IMR-90 (cell line): ENCODE measurements at regions not wholly inside any gene's neighbourhood (a gene's known extent, or its start where the extent isn't known, plus 50 kb on each side); places are given as distances from the start of the nearest gene placed in this dataset.

ENCODE experiments used
- ATAC-seq: fragments of 200-7000 bp; cut with Tn5 transposase; 2 replicates; pipeline ENCODE4 v1.9.1; 2020; ENCODE audit warnings: low read depth, mild to moderate bottlenecking, moderate library complexity
- BruUV-seq: library from RNA; stranded (reverse); fragments of 400-500 nt; replicated peaks from 2 replicates; lab custom pipeline; 2021; lab: Mats Ljungman, UMichigan
- CTCF ChIA-PET: fragments of 300-600 bp; formaldehyde crosslinking; extraction: SDS; loops from one replicate; lab custom pipeline; 2021; ENCODE audit warnings: antibody characterized with exemption; lab: Yijun Ruan, JAX
- POLR2A ChIA-PET: fragments of 300-600 bp; sonication (Branson Sonifier 250); formaldehyde crosslinking; loops from one replicate; lab custom pipeline; 2022; ENCODE audit warnings: antibody characterized with exemption; ENCODE audit not compliant: unreplicated experiment; lab: Charles Lee
- DNase-seq: peaks from one replicate; pipeline ENCODE4 v3.0.0; 2013
- H2AFZ ChIP-seq: replicated peaks from 2 replicates; pipeline ENCODE3; 2013; ENCODE audit warnings: low read length, mild to moderate bottlenecking; ENCODE audit not compliant: poor library complexity
- H2AK5ac ChIP-seq: 2 replicates; pipeline ENCODE4 v1.6.1; 2013; ENCODE audit warnings: low read depth, low read length, inconsistent platforms
- H2AK9ac ChIP-seq: replicated peaks from 2 replicates; pipeline ENCODE3; 2013; ENCODE audit warnings: mild to moderate bottlenecking, low read depth, low read length, moderate library complexity; ENCODE audit not compliant: poor library complexity
- H2BK120ac ChIP-seq: 2 replicates; pipeline ENCODE4 v1.6.1; 2013; ENCODE audit warnings: low read depth, low read length, inconsistent platforms
- H2BK15ac ChIP-seq: 3 replicates; pipeline ENCODE4 v1.6.1; 2013; ENCODE audit warnings: low read depth, low read length, inconsistent platforms
- H2BK20ac ChIP-seq: 2 replicates; pipeline ENCODE4 v1.6.1; 2013; ENCODE audit warnings: low read depth, mild to moderate bottlenecking, inconsistent platforms, low read length, moderate library complexity
- H2BK5ac ChIP-seq: 2 replicates; pipeline ENCODE4 v1.6.1; 2013; ENCODE audit warnings: mild to moderate bottlenecking, low read depth, low read length, inconsistent platforms; ENCODE audit not compliant: poor library complexity, severe bottlenecking
- H3K14ac ChIP-seq: replicated peaks from 2 replicates; pipeline ENCODE4 v1.6.1; 2013; ENCODE audit warnings: low read depth, low read length, inconsistent platforms
- H3K18ac ChIP-seq: 2 replicates; pipeline ENCODE4 v1.6.1; 2013; ENCODE audit warnings: low read depth, low read length, control low read depth
- H3K23ac ChIP-seq: 2 replicates; pipeline ENCODE4 v1.6.1; 2013; ENCODE audit warnings: low read depth, low read length, inconsistent platforms
- H3K27ac ChIP-seq: 2 replicates; pipeline ENCODE4 v1.5.1; 2013; ENCODE audit warnings: mild to moderate bottlenecking, control low read depth, low read length; ENCODE audit not compliant: insufficient read depth
- H3K27me3 ChIP-seq: 2 replicates; pipeline ENCODE4 v1.6.1; 2013; ENCODE audit warnings: low read length; ENCODE audit not compliant: control insufficient read depth, insufficient read depth
- H3K36me3 ChIP-seq: 2 replicates; pipeline ENCODE4 v1.6.1; 2013; ENCODE audit warnings: low read length, mixed read lengths; ENCODE audit not compliant: control insufficient read depth, insufficient read depth
- H3K4ac ChIP-seq: 2 replicates; pipeline ENCODE4 v1.6.1; 2013; ENCODE audit warnings: low read depth, low read length, inconsistent platforms
- H3K4me1 ChIP-seq: 2 replicates; pipeline ENCODE4 v1.6.1; 2013; ENCODE audit warnings: low read length, mixed read lengths; ENCODE audit not compliant: control insufficient read depth, insufficient read depth
- H3K4me2 ChIP-seq: 2 replicates; pipeline ENCODE4 v1.6.1; 2013; ENCODE audit warnings: low read depth, mild to moderate bottlenecking, control low read depth, low read length, moderate library complexity
- H3K4me3 ChIP-seq: 2 replicates; pipeline ENCODE4 v1.5.1; 2013; ENCODE audit warnings: low read depth, mild to moderate bottlenecking, control low read depth, low read length, moderate library complexity; ENCODE audit not compliant: insufficient read depth
- H3K56ac ChIP-seq: 2 replicates; pipeline ENCODE4 v1.6.1; 2013; ENCODE audit warnings: low read length, inconsistent platforms; ENCODE audit not compliant: insufficient read depth; ENCODE audit errors: extremely low read depth
- H3K79me1 ChIP-seq, 2 experiments: 2 replicates each; pipeline ENCODE4 v1.6.1; 2013; ENCODE audit warnings: low read length in 2 of 2, inconsistent platforms in 1 of 2, low read depth in 1 of 2
- H3K9ac ChIP-seq: 2 replicates; pipeline ENCODE4 v1.6.1; 2013; ENCODE audit warnings: low read depth, low read length, control low read depth
- H3K9me1 ChIP-seq: 2 replicates; pipeline ENCODE4 v1.6.1; 2013; ENCODE audit warnings: low read length, inconsistent platforms; ENCODE audit not compliant: insufficient read depth
- H3K9me3 ChIP-seq: 2 replicates; pipeline ENCODE4 v1.6.1; 2013; ENCODE audit warnings: low read length; ENCODE audit not compliant: control insufficient read depth, insufficient read depth
- H4K20me1 ChIP-seq: 2 replicates; pipeline ENCODE4 v1.6.1; 2013; ENCODE audit warnings: low read length, inconsistent platforms; ENCODE audit not compliant: insufficient read depth
- H4K5ac ChIP-seq: 2 replicates; pipeline ENCODE4 v1.6.1; 2013; ENCODE audit warnings: mild to moderate bottlenecking, low read depth, low read length, control low read depth
- H4K8ac ChIP-seq, 2 experiments: 2 replicates each; pipeline ENCODE4 v1.6.1; 2013; ENCODE audit warnings: low read depth in 2 of 2, low read length in 2 of 2, control low read depth in 1 of 2, inconsistent platforms in 1 of 2
- H4K91ac ChIP-seq: 2 replicates; pipeline ENCODE4 v1.6.1; 2013; ENCODE audit warnings: low read depth, low read length, inconsistent platforms; ENCODE audit not compliant: insufficient read depth
- BHLHE40 ChIP-seq: fragments of 150-350 bp; IDR thresholded peaks from 2 replicates; pipeline ENCODE4 v1.6.1; 2016; ENCODE audit warnings: mild to moderate bottlenecking, low read depth, low read length
- CEBPB ChIP-seq: IDR thresholded peaks from 2 replicates; pipeline ENCODE4 v1.6.1; 2012; ENCODE audit warnings: low read depth, low read length, improper control_type of control experiment
- CHD1 ChIP-seq: IDR thresholded peaks from 2 replicates; pipeline ENCODE4 v1.6.1; 2012; ENCODE audit warnings: low read depth, low read length, improper control_type of control experiment
- ELK1 ChIP-seq: fragments of 150-350 bp; IDR thresholded peaks from 2 replicates; pipeline ENCODE4 v1.6.1; 2016; ENCODE audit warnings: low read depth, mild to moderate bottlenecking, low read length, moderate library complexity, borderline replicate concordance
- FOS ChIP-seq: fragments of 150-350 bp; IDR thresholded peaks from 2 replicates; pipeline ENCODE4 v1.6.1; 2016; ENCODE audit warnings: low read depth, low read length
- MAFK ChIP-seq: IDR thresholded peaks from 2 replicates; pipeline ENCODE4 v1.6.1; 2012; ENCODE audit warnings: low read depth, low read length, improper control_type of control experiment
- MAZ ChIP-seq: IDR thresholded peaks from 2 replicates; pipeline ENCODE4 v1.6.1; 2012; ENCODE audit warnings: low read depth, mild to moderate bottlenecking, low read length, improper control_type of control experiment, moderate library complexity, borderline replicate concordance
- MXI1 ChIP-seq: IDR thresholded peaks from 2 replicates; pipeline ENCODE4 v1.6.1; 2012; ENCODE audit warnings: low read depth, mild to moderate bottlenecking, low read length, moderate library complexity, borderline replicate concordance
- NFE2L2 ChIP-seq: fragments of 150-350 bp; IDR thresholded peaks from 2 replicates; pipeline ENCODE4 v1.6.1; 2016; ENCODE audit warnings: low read depth, mild to moderate bottlenecking, low read length
- POLR2A ChIP-seq: IDR thresholded peaks from 2 replicates; pipeline ENCODE4 v1.6.1; 2012; ENCODE audit warnings: mild to moderate bottlenecking, low read depth, low read length
- RAD21 ChIP-seq: IDR thresholded peaks from 2 replicates; pipeline ENCODE4 v1.6.1; 2012; ENCODE audit warnings: low read length, improper control_type of control experiment
- RCOR1 ChIP-seq: IDR thresholded peaks from 2 replicates; pipeline ENCODE4 v1.6.1; 2012; ENCODE audit warnings: mild to moderate bottlenecking, low read length, improper control_type of control experiment; ENCODE audit not compliant: insufficient replicate concordance
- RFX5 ChIP-seq: IDR thresholded peaks from 2 replicates; pipeline ENCODE4 v1.8.0; 2012; ENCODE audit warnings: low read depth, mild to moderate bottlenecking, low read length, moderate library complexity
- SMC3 ChIP-seq: fragments of 150-350 bp; IDR thresholded peaks from 2 replicates; pipeline ENCODE4 v1.6.1; 2016; ENCODE audit warnings: low read depth, mild to moderate bottlenecking, antibody characterized with exemption, low read length, moderate library complexity
- WGBS, 2 experiments: methylation state at CpG; one replicate each; pipeline versions ENCODE4 v1.1.5 to v1.1.7; 2013; ENCODE audit warnings: missing lambda C conversion rate in 2 of 2; ENCODE audit not compliant: insufficient read length in 1 of 2; ENCODE audit errors: extremely low coverage in 2 of 2; 5-methylcytosine and 5-hydroxymethylcytosine counted together
- dilution Hi-C: fragments of 300-500 bp; cut with HindIII; formaldehyde crosslinking; loops from one replicate; pipeline ENCODE4 v1.14.3; 2018; ENCODE audit warnings: low sequenced_read_pairs; ENCODE audit not compliant: unreplicated experiment
- in situ Hi-C: fragments of 300-500 bp; cut with MboI; formaldehyde crosslinking; loops from 3 replicates; pipeline ENCODE4 v1.14.3; 2019; ENCODE audit warnings: low sequenced_read_pairs, inconsistent platforms, mixed read lengths
- intact Hi-C: fragments of 100-400 bp; cut with micrococcal nuclease; formaldehyde crosslinking; loops from 2 replicates; pipeline ENCODE4 v1.10.0; 2022
- TF ChIP-seq, protein P1 (sequence below): conservative IDR thresholded peaks from 2 replicates; pipeline ENCODE4 v1.5.1; 2012; ENCODE audit warnings: mild to moderate bottlenecking, low read depth, low read length, improper control_type of control experiment
- TF ChIP-seq, protein P2 (sequence below): fragments of 150-350 bp; IDR thresholded peaks from 2 replicates; pipeline ENCODE4 v1.6.1; 2017; ENCODE audit warnings: mild to moderate bottlenecking, antibody characterized with exemption, low read length, low read depth

DNA sequence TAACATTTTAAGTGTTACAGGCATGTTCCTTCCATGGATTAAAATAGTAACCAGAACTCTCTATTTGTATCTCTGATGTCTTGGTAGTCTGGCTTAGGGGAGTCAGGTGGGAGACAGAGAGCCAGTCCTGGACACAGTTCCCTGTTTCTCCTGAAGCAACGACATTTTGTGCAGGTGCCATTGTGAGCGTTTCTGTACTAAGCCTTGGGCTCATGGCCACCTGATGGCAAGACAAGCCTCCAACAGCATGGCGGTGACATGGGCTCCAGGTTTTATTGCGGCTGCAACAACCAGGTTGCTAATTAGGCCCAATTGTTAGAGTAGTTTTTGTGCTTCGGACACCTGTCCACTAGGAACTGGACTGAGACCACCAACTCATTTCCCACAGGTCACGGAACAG lies 105.3 kb downstream of the PRDM13 start:
- in situ Hi-C loops (no loop called here), intact Hi-C loops (no loop called here), dilution Hi-C loops (no loop called here)
- no peaks in the 10 kb centered on the region for H3K9me3 ChIP-seq
- no TSS peak for BruUV-seq
- 50% methylated on average over 2 of the region's 6 CpGs; no CpG with 5 or more reads in 1 of the 2 experiments for WGBS, 2 experiments
- no peak for ATAC-seq
- no peak overlapping the region for H2BK120ac ChIP-seq
- no peak overlapping the region for H3K18ac ChIP-seq
- H3K14ac ChIP-seq, result no peak overlapping the region
- H3K56ac ChIP-seq, result no peak overlapping the region
- no peak overlapping the region for H2AK9ac ChIP-seq
- POLR2A ChIA-PET, result no interaction called here
- no peak overlapping the region for H2BK5ac ChIP-seq
- H4K91ac ChIP-seq, result no peak overlapping the region
- H2AFZ ChIP-seq, result no peak overlapping the region
- no peaks in the 10 kb centered on the region for H3K79me1 ChIP-seq
- H3K4me1 ChIP-seq, result no peaks in the 10 kb centered on the region
- H3K9ac ChIP-seq, result no peak overlapping the region
- H3K27me3 ChIP-seq, result no peaks in the 10 kb centered on the region
- H4K8ac ChIP-seq, result no peak overlapping the region
- H2BK20ac ChIP-seq, result no peak overlapping the region
- no peak overlapping the region for H3K23ac ChIP-seq
- H3K9me1 ChIP-seq, result no peaks in the 10 kb centered on the region
- no peak overlapping the region for H3K27ac ChIP-seq
- no peaks in the 10 kb centered on the region for H3K36me3 ChIP-seq
- TF ChIP-seq RCOR1, result no peak
- no peak for TF ChIP-seq FOS
- no peak for TF ChIP-seq SMC3
- TF ChIP-seq ELK1, result no peak
- no peak for TF ChIP-seq RAD21
- no peak for TF ChIP-seq NFE2L2
- TF ChIP-seq POLR2A, result no peak
- TF ChIP-seq, protein P1, sequence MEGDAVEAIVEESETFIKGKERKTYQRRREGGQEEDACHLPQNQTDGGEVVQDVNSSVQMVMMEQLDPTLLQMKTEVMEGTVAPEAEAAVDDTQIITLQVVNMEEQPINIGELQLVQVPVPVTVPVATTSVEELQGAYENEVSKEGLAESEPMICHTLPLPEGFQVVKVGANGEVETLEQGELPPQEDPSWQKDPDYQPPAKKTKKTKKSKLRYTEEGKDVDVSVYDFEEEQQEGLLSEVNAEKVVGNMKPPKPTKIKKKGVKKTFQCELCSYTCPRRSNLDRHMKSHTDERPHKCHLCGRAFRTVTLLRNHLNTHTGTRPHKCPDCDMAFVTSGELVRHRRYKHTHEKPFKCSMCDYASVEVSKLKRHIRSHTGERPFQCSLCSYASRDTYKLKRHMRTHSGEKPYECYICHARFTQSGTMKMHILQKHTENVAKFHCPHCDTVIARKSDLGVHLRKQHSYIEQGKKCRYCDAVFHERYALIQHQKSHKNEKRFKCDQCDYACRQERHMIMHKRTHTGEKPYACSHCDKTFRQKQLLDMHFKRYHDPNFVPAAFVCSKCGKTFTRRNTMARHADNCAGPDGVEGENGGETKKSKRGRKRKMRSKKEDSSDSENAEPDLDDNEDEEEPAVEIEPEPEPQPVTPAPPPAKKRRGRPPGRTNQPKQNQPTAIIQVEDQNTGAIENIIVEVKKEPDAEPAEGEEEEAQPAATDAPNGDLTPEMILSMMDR, result no peak
- TF ChIP-seq MXI1, result no peak
- TF ChIP-seq CEBPB, result no peak
- no peak for TF ChIP-seq CHD1
- TF ChIP-seq BHLHE40, result no peak
- TF ChIP-seq RFX5, result no peak
- no peak for TF ChIP-seq MAZ
- TF ChIP-seq MAFK, result no peak
- TF ChIP-seq, protein P2, sequence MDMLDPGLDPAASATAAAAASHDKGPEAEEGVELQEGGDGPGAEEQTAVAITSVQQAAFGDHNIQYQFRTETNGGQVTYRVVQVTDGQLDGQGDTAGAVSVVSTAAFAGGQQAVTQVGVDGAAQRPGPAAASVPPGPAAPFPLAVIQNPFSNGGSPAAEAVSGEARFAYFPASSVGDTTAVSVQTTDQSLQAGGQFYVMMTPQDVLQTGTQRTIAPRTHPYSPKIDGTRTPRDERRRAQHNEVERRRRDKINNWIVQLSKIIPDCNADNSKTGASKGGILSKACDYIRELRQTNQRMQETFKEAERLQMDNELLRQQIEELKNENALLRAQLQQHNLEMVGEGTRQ, result no peak
- no peak overlapping the region for H2AK5ac ChIP-seq
- no peak overlapping the region for H2BK15ac ChIP-seq
- no peak for DNase-seq
- H3K4ac ChIP-seq, result no peak overlapping the region
- CTCF ChIA-PET, result no interaction called here
- H4K5ac ChIP-seq, result no peak overlapping the region
- no peak overlapping the region for H3K4me2 ChIP-seq
- H3K4me3 ChIP-seq, result no peak overlapping the region
- no peaks in the 10 kb centered on the region for H4K20me1 ChIP-seq
